GM12874 (cell line): ENCODE measurements at regions not wholly inside any gene's neighbourhood (a gene's known extent, or its start where the extent isn't known, plus 50 kb on each side); places are given as distances from the start of the nearest gene placed in this dataset.
A peak's percentile ranks its signal among the peaks of the same experiment; 100 is the strongest.

ENCODE experiments used
- TF ChIP-seq, protein P1 (sequence below): IDR thresholded peaks from 2 replicates; pipeline ENCODE4 v1.5.1; 2011; ENCODE audit warnings: low read depth, mild to moderate bottlenecking, control low read depth, low read length, moderate library complexity; ENCODE audit not compliant: insufficient read depth

DNA sequence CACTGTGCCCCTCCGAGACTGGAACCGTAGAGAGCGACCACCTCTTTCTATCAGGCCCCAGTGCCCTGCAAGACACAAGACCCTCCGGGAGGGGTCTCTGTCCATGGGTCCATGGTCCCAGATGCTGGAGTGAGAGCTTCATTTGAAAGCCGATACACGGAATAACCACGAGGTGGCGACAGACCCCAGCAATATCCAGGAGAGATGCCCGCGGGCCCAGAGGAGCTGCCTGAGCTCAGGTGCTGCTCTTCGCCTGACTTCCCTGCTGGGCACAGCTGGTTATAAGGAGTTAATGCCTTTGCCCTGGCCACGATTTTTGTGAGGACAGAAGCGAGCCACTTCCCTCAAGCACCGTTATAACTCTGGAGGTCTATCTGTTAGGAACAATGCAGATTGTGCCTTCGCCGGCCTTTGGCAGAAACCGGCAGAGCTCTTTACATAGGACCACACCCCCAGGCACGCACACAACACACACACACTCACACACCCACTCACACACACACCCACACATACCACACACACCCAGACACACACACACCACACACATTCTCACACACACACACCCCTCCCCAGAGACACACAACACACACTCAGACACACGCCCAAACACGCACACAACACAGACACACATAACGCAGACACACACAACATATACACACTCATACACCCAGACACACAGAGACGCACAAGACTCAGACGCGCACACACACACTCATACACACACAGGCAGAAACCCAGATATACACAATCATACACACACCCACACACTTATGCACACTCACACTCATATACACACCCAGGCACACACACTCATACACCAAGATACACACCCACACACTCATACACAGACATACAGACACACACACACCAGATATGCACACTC lies 436.4 kb downstream of the SOX9 start:
- TF ChIP-seq, protein P1, sequence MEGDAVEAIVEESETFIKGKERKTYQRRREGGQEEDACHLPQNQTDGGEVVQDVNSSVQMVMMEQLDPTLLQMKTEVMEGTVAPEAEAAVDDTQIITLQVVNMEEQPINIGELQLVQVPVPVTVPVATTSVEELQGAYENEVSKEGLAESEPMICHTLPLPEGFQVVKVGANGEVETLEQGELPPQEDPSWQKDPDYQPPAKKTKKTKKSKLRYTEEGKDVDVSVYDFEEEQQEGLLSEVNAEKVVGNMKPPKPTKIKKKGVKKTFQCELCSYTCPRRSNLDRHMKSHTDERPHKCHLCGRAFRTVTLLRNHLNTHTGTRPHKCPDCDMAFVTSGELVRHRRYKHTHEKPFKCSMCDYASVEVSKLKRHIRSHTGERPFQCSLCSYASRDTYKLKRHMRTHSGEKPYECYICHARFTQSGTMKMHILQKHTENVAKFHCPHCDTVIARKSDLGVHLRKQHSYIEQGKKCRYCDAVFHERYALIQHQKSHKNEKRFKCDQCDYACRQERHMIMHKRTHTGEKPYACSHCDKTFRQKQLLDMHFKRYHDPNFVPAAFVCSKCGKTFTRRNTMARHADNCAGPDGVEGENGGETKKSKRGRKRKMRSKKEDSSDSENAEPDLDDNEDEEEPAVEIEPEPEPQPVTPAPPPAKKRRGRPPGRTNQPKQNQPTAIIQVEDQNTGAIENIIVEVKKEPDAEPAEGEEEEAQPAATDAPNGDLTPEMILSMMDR, result peak; percentile 87

DNA sequence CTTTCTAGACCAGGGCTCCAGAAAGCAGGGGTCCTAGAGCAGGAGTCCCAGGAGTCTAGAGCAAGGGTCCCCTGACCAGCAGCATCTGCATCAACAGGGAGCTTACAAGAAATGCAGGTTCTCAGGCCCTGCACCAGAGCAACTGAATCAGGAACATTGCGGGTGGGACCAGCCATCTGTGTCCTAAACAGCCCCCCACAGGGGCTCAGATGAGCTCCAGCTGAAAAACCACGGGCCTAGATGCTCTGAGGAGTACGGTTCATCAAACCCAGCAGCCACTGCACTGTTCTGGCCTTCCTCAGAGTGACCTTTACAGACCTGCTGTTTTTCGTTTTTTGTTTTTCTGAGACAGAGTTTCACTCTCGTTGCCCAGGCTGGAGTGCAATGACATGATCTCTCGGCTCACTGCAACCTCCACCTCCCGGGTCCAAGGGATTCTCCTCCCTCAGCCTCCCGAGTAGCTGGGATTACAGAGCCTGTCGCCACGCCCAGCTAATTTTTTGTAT lies 438.2 kb downstream of the SOX9 start:
- TF ChIP-seq, protein P1, result no peak

DNA sequence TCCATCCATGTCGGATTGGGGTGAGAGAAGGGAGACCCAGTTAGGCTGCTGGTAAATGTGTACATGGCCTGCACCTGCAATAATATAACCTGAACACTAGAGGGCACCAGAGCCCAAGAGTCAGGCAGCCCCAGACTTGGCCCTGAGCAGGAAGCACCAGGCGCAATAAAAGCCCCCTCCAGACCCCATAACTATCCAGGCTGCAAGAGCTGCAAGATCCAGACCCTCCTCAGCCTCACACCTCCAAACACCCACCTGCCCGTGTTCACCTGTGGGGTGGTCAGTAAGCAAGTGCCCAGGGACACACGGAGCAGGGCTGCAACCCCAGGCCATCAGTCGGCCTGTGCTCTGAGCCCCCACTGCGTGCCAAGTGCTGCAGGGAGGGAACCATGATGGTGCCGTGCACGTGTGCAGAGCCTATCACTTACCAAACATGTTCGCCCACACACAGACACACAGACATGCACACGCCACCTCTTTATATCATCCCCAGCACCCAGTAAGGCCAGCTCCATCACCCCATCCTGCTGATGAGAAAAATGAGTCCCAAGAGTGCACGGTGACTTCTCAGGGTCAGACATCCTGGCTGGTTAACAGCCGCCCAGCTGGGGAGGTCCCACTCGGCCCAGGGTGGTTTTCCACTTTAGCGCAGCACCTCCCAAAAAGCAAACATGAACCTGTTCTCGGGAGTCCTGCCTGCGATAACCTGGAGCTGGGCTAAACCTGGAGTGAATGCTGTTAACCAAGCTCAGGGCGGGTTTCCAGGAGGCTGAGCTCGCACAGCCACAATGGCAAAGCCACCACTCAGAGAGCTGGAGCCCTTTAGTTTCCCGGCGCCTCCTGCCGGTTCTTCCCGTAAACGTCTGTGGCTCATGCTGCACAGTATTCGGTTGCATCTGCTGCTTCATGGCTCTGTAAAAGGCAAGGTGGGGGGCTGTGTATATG lies 439.8 kb downstream of the SOX9 start:
- TF ChIP-seq, protein P1, result peak; percentile 78

DNA sequence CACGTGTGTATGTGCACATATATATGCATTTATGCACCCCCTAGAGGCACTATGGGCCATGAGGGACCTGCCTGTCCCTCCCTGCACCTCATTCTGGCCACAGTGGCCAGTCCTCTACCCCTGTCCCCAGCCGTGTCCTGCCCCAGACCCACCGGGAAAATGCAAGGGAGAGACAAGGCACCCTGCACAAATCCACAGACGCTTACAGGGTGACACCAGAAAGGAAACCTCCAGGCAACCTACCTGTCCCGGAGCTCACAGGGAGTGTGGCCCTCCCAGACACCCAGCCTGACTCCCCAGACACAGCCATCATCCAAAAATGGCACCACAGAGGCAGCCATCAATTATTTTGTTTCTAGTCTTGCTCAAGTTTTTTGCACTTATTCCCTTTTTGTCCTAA lies 440.4 kb downstream of the SOX9 start:
- TF ChIP-seq, protein P1, result no peak

DNA sequence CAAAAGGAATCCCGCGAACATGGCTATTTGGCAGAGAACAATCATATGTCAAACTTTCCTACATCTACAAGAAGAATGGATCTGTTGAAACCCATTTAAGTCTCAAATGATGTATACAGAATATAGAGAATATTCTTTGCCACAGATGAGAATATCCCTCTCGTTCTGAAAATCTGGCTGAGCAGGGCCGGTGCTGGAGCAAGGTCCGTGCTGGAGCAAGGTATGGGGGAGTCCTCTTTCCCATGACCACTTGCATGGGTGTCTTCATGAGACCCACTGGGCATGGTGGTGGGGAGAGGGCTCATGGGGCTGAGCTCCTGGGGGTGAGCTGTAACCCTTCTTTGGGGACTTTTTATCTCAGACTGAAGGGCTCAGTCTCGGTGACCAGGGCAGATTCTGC lies 440.9 kb downstream of the SOX9 start:
- TF ChIP-seq, protein P1, result no peak

DNA sequence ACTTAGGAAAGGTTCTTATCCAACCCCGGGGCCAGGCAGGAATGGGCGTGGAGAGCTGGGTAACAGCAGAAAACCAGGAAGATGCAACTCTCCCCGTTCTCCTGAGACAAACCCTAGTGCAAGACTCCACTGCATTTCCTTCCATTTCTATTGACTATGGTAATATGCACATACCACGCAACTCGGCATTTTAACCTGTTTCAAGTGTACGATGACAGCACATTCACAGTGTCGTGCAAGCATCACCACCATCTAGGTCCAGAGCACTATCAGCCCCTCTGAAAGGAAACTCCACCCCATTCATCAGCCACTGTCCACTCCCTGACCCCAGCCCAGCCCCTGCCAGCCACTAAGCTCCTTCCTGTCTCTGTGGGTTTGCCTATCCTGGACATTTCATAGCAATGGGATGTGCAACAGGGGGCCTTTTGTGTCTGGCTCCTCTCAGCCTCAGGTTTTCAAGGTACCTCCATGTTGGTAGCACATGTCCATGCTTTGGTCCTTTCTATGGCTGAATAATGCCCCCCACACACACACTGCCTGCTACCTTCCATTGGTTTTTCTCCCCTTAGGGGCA lies 441.9 kb downstream of the SOX9 start:
- TF ChIP-seq, protein P1, result no peak

DNA sequence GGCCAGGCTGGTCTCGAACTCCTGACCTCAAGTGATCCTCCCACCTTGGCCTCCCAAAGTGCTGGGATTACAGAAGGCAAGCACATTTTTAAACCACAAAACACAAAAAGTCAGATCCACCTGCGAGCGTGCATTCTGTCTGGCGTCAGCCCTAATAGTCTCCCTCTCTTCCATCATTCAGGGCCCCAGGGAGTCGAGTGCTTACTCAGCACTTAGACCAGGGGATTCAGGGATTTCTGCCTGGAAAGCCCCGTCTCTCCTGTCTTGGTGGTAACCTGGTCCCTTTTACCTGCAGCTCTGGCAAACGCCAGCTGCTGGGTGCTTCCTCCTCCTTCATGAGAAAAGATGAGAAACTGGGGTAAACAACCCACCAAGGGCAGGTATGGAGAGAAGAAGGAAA lies 443.1 kb downstream of the SOX9 start:
- TF ChIP-seq, protein P1, result no peak
